MM.1S (cell line): ENCODE measurements at regions not wholly inside any gene's neighbourhood (a gene's known extent, or its start where the extent isn't known, plus 50 kb on each side); places are given as distances from the start of the nearest gene placed in this dataset.

Source experiments
- DNase-seq: peaks from one replicate; pipeline ENCODE4 v3.0.0-alpha.2; 2015
- H2AFZ ChIP-seq: fragments of 300-600 bp; sonication (generic); 2 replicates; pipeline ENCODE4 v1.6.0; 2016; ENCODE audit warnings: antibody characterized with exemption, low read length
- H3F3A ChIP-seq: fragments of 300-600 bp; sonication (generic); 2 replicates; pipeline ENCODE4 v1.6.1; 2016; ENCODE audit warnings: mild to moderate bottlenecking, antibody characterized with exemption, low read length, moderate library complexity, mixed read lengths; ENCODE audit not compliant: insufficient read depth
- H3K27ac ChIP-seq: fragments of 300-600 bp; sonication (generic); 2 replicates; pipeline ENCODE4 v1.5.1; 2016; ENCODE audit warnings: mild to moderate bottlenecking, low read length
- H3K27me3 ChIP-seq: fragments of 300-600 bp; sonication (generic); replicated peaks from 2 replicates; pipeline ENCODE4 v1.6.0; 2016; ENCODE audit warnings: low read length; ENCODE audit not compliant: insufficient read depth
- H3K36me3 ChIP-seq: fragments of 300-600 bp; sonication (generic); replicated peaks from 2 replicates; pipeline ENCODE4 v1.6.1; 2016; ENCODE audit warnings: mild to moderate bottlenecking, low read length, mixed read lengths; ENCODE audit not compliant: insufficient read depth
- H3K4me1 ChIP-seq: fragments of 300-600 bp; sonication (generic); 2 replicates; pipeline ENCODE4 v1.6.1; 2016; ENCODE audit warnings: low read length, mixed read lengths
- H3K4me2 ChIP-seq: fragments of 300-600 bp; sonication (generic); 2 replicates; pipeline ENCODE4 v1.6.0; 2016; ENCODE audit warnings: low read depth, low read length
- H3K4me3 ChIP-seq: fragments of 300-600 bp; sonication (generic); 2 replicates; pipeline ENCODE4 v1.5.1; 2016; ENCODE audit warnings: low read length, mixed read lengths
- H3K79me2 ChIP-seq: fragments of 300-600 bp; sonication (generic); 2 replicates; pipeline ENCODE4 v1.6.1; 2016; ENCODE audit warnings: mixed run types, low read length, mixed read lengths
- H3K9ac ChIP-seq: fragments of 300-600 bp; sonication (generic); 2 replicates; pipeline ENCODE4 v1.6.1; 2016; ENCODE audit warnings: low read length, mixed read lengths
- H3K9me2 ChIP-seq: fragments of 300-600 bp; sonication (generic); replicated peaks from 2 replicates; pipeline ENCODE4 v1.6.1; 2016; ENCODE audit warnings: mild to moderate bottlenecking, low read length, mixed read lengths; ENCODE audit not compliant: insufficient read depth
- H3K9me3 ChIP-seq: fragments of 300-600 bp; sonication (generic); replicated peaks from 2 replicates; pipeline ENCODE4 v1.6.1; 2016; ENCODE audit warnings: mild to moderate bottlenecking, low read length, mixed read lengths; ENCODE audit not compliant: insufficient read depth
- H4K20me1 ChIP-seq: fragments of 300-600 bp; sonication (generic); 2 replicates; pipeline ENCODE4 v1.6.1; 2016; ENCODE audit warnings: mild to moderate bottlenecking, low read length, moderate library complexity, mixed read lengths; ENCODE audit not compliant: insufficient read depth
- CTCF ChIP-seq: fragments of 300-600 bp; sonication (generic); IDR thresholded peaks from 2 replicates; pipeline ENCODE4 v1.5.1; 2016; ENCODE audit warnings: antibody characterized with exemption, low read length, mixed read lengths
- EZH2 ChIP-seq: fragments of 300-600 bp; sonication (generic); optimal IDR thresholded peaks from 2 replicates; pipeline ENCODE3; 2017; ENCODE audit warnings: low read depth, mild to moderate bottlenecking, antibody characterized with exemption, low read length, mixed read lengths
- EZH2phosphoT487 ChIP-seq: fragments of 300-600 bp; sonication (generic); IDR thresholded peaks from 2 replicates; pipeline ENCODE4 v1.6.1; 2018; ENCODE audit warnings: antibody characterized with exemption, low read length

GRCh38 chr6:122092366-122092765, 307.1 kb upstream of the HSF2 start:
- H3K9me2 ChIP-seq = no peaks in the 10 kb centered on the region
- H3K27me3 ChIP-seq = no peaks in the 10 kb centered on the region
- H3K4me1 ChIP-seq = no peaks in the 10 kb centered on the region
- no peaks in the 10 kb centered on the region for H3K79me2 ChIP-seq
- no peak overlapping the region for H3K4me3 ChIP-seq
- no peaks in the 10 kb centered on the region for H3K36me3 ChIP-seq
- H3K9me3 ChIP-seq = no peaks in the 10 kb centered on the region
- H3F3A ChIP-seq = no peaks in the 10 kb centered on the region
- no peak overlapping the region for H3K9ac ChIP-seq
- H3K4me2 ChIP-seq = no peak overlapping the region
- TF ChIP-seq CTCF = no peak
- no peak for TF ChIP-seq EZH2
- TF ChIP-seq EZH2phosphoT487 = no peak
- H4K20me1 ChIP-seq = no peaks in the 10 kb centered on the region
- no peak overlapping the region for H2AFZ ChIP-seq
- H3K27ac ChIP-seq = no peak overlapping the region
- DNase-seq = no peak

DNA sequence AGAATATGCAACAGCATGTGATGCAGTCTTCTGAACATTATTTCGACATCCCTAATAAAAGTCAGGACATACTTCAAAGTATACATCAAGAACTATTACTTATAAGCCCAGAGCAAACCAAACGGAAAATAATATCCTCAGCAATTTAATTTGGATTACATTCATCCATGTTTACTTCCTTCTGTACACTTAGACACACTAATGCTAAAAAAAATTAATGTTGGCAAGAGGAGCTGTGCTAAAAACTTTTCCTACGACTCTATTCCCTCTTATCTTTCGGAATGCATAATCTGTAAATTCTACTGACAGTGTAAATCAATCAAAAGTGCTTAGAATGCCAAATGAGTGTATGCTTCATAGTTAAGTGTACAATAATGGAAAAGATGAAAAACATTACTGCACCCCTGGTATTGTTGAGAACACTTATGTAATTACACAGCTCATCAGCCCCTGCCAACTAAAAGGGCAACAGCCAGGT, 301.2 kb upstream of the HSF2 start:
- no peaks in the 10 kb centered on the region for H3F3A ChIP-seq
- no peak overlapping the region for H2AFZ ChIP-seq
- no peaks in the 10 kb centered on the region for H3K36me3 ChIP-seq
- no peaks in the 10 kb centered on the region for H3K4me1 ChIP-seq
- no peaks in the 10 kb centered on the region for H3K9me2 ChIP-seq
- H3K9me3 ChIP-seq = no peaks in the 10 kb centered on the region
- H3K4me3 ChIP-seq = no peak overlapping the region
- no peak for DNase-seq
- TF ChIP-seq EZH2 = no peak
- no peak for TF ChIP-seq CTCF
- TF ChIP-seq EZH2phosphoT487 = no peak
- no peak overlapping the region for H3K27ac ChIP-seq
- H3K4me2 ChIP-seq = no peak overlapping the region
- no peaks in the 10 kb centered on the region for H3K79me2 ChIP-seq
- no peaks in the 10 kb centered on the region for H4K20me1 ChIP-seq
- H3K9ac ChIP-seq = no peak overlapping the region
- no peaks in the 10 kb centered on the region for H3K27me3 ChIP-seq

DNA sequence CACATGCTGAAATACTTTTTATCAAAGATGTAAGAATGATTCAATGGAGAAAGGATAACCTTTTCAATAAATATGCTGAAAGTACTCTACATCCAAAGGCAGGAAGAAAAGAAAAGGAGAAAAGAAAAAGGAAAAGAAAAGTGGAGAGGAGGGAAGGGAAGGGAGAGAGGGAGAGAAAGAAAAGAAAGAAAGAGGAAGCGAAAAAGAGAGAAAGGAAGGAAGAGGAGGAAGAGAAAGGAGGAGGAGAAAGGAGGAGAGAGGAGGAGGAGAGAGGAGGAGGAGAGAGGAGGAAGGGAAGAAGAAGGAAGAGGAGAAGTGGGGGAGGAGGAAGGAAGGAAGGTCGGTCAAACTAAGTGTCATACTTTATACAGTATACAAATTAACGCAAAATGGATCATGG, 297.4 kb upstream of the HSF2 start:
- no peaks in the 10 kb centered on the region for H3K36me3 ChIP-seq
- no peak overlapping the region for H2AFZ ChIP-seq
- H3K4me3 ChIP-seq = no peak overlapping the region
- H3K9me2 ChIP-seq = no peaks in the 10 kb centered on the region
- H3K4me1 ChIP-seq = no peaks in the 10 kb centered on the region
- H3K79me2 ChIP-seq = no peaks in the 10 kb centered on the region
- H3K9me3 ChIP-seq = no peaks in the 10 kb centered on the region
- H3K4me2 ChIP-seq = no peak overlapping the region
- no peak for DNase-seq
- H3K9ac ChIP-seq = no peak overlapping the region
- H3K27me3 ChIP-seq = no peaks in the 10 kb centered on the region
- no peak overlapping the region for H3K27ac ChIP-seq
- no peaks in the 10 kb centered on the region for H4K20me1 ChIP-seq
- TF ChIP-seq CTCF (no peak), EZH2 (no peak), EZH2phosphoT487 (no peak)
- H3F3A ChIP-seq = no peaks in the 10 kb centered on the region
